Sigmoid colon (tissue), 4 donors: ENCODE measurements at regions not wholly inside any gene's neighbourhood (a gene's known extent, or its start where the extent isn't known, plus 50 kb on each side); places are given as distances from the start of the nearest gene placed in this dataset.

Experiments used
- EP300 ChIP-seq, 4 donors: sonication (generic); formaldehyde crosslinking; IDR thresholded peaks; one replicate each; pipeline ENCODE4 v1.6.1; 2017; ENCODE audit warnings: antibody characterized with exemption in 4 of 4
- POLR2A ChIP-seq, 2 donors: fragments of 450-650 bp; IDR thresholded peaks; one replicate each; pipeline ENCODE4 v1.6.1; 2016; ENCODE audit warnings: antibody characterized with exemption in 2 of 2, mild to moderate bottlenecking in 2 of 2, moderate library complexity in 2 of 2
- POLR2AphosphoS5 ChIP-seq, 4 donors: sonication (generic); formaldehyde crosslinking; IDR thresholded peaks; one replicate each; pipeline ENCODE4 v1.6.1; 2017; ENCODE audit warnings: antibody characterized with exemption in 4 of 4
- TF ChIP-seq, protein P1 (sequence below), 4 experiments: fragments of 450-650 bp in 3 of 4; fragments of 200-600 bp in 1 of 4; IDR thresholded peaks; one replicate each; pipeline ENCODE4 v1.5.1; 2016 to 2019; ENCODE audit warnings: antibody characterized with exemption in 4 of 4, mild to moderate bottlenecking in 3 of 4, moderate library complexity in 2 of 4

DNA sequence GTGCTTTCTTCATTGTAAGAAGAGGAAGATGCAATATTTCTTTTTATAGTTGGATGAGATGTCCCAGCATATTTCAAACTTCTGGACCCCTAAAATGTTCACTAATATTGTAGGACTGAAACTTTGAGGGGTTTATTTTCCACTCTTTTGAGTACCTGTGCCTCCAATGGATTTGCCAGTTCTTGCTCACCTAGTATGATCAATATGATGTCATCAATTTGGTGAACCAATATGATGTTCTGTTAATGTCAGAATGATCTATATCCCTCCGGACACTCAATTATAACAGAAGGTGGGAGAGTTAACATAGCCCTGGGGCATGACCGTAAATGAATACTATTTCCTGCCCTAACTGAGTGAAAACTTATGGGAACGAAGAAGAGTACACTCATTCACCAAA is 178.3 kb downstream of the CBLN1 start:
- TF ChIP-seq, protein P1, sequence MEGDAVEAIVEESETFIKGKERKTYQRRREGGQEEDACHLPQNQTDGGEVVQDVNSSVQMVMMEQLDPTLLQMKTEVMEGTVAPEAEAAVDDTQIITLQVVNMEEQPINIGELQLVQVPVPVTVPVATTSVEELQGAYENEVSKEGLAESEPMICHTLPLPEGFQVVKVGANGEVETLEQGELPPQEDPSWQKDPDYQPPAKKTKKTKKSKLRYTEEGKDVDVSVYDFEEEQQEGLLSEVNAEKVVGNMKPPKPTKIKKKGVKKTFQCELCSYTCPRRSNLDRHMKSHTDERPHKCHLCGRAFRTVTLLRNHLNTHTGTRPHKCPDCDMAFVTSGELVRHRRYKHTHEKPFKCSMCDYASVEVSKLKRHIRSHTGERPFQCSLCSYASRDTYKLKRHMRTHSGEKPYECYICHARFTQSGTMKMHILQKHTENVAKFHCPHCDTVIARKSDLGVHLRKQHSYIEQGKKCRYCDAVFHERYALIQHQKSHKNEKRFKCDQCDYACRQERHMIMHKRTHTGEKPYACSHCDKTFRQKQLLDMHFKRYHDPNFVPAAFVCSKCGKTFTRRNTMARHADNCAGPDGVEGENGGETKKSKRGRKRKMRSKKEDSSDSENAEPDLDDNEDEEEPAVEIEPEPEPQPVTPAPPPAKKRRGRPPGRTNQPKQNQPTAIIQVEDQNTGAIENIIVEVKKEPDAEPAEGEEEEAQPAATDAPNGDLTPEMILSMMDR (IDR thresholded peaks at IDR 0.05), result no peak
- TF ChIP-seq POLR2AphosphoS5 (IDR thresholded peaks at IDR 0.05) (no peak), POLR2A (IDR thresholded peaks at IDR 0.05) (no peak), EP300 (IDR thresholded peaks at IDR 0.05) (no peak)
